ENCODE measurements at regions not wholly inside any gene's neighbourhood (a gene's known extent, or its start where the extent isn't known, plus 50 kb on each side); places are given as distances from the start of the nearest gene placed in this dataset.

GRCh38 chr2:207427986-207428385, 101.8 kb upstream of the CREB1 start:
- DNase-seq (ENCODE audit: low read depth) = no peak
- no peak overlapping the region for H3K4me3 ChIP-seq (ENCODE audit: low read depth, low read length)
- no peak for TF ChIP-seq CTCF (IDR thresholded peaks at IDR 0.05; ENCODE audit: low read depth, low read length, missing control alignments)

GRCh38 chr2:207428573-207428972, 101.2 kb upstream of the CREB1 start:
- TF ChIP-seq CTCF (IDR thresholded peaks at IDR 0.05; ENCODE audit: low read depth, low read length, missing control alignments) = no peak
- no peak overlapping the region for H3K4me3 ChIP-seq (ENCODE audit: low read depth, low read length)
- no peak for DNase-seq (ENCODE audit: low read depth)

- H3K4me3 ChIP-seq (ENCODE audit: low read depth, low read length) = no peak overlapping the region
- TF ChIP-seq CTCF (IDR thresholded peaks at IDR 0.05; ENCODE audit: low read depth, low read length, missing control alignments) = no peak
- no peak for DNase-seq (ENCODE audit: low read depth)
Observed at GRCh38 chr2:207432453-207432852, 97.3 kb upstream of the CREB1 start.

GRCh38 chr2:207434306-207434705, 95.5 kb upstream of the CREB1 start:
- H3K4me3 ChIP-seq (ENCODE audit: low read depth, low read length) = no peak overlapping the region
- no peak for DNase-seq (ENCODE audit: low read depth)
- TF ChIP-seq CTCF (IDR thresholded peaks at IDR 0.05; ENCODE audit: low read depth, low read length, missing control alignments) = no peak

- DNase-seq (ENCODE audit: low read depth) = no peak
- H3K4me3 ChIP-seq (ENCODE audit: low read depth, low read length) = no peak overlapping the region
- TF ChIP-seq CTCF (IDR thresholded peaks at IDR 0.05; ENCODE audit: low read depth, low read length, missing control alignments) = no peak
Observed at GRCh38 chr2:207434899-207435465, 94.8 kb upstream of the CREB1 start.

- DNase-seq (ENCODE audit: low read depth) = no peak
- H3K4me3 ChIP-seq (ENCODE audit: low read depth, low read length) = no peak overlapping the region
- TF ChIP-seq CTCF (IDR thresholded peaks at IDR 0.05; ENCODE audit: low read depth, low read length, missing control alignments) = no peak
Observed at GRCh38 chr2:207437136-207437523, 92.6 kb upstream of the CREB1 start.

GRCh38 chr2:207437524-207438143, 92.1 kb upstream of the CREB1 start:
- H3K4me3 ChIP-seq (ENCODE audit: low read depth, low read length) = no peak overlapping the region
- no peak for DNase-seq (ENCODE audit: low read depth)
- TF ChIP-seq CTCF (IDR thresholded peaks at IDR 0.05; ENCODE audit: low read depth, low read length, missing control alignments) = no peak

Measured in GM12864 (cell line).